OCI-LY3 (cell line): ENCODE measurements at regions not wholly inside any gene's neighbourhood (a gene's known extent, or its start where the extent isn't known, plus 50 kb on each side); places are given as distances from the start of the nearest gene placed in this dataset.

Experiments used
- EZH2phosphoT487 ChIP-seq: fragments of 200-600 bp; shearing (Covaris generic); IDR thresholded peaks from 2 replicates; pipeline ENCODE4 v1.6.1; 2018; ENCODE audit warnings: antibody characterized with exemption, mixed run types, low read depth
- TF ChIP-seq, protein P1 (sequence below): fragments of 200-600, 300-600 bp; sonication (generic); IDR thresholded peaks from 2 replicates; pipeline ENCODE4 v1.5.1; 2014; ENCODE audit warnings: antibody characterized with exemption, low read length, low read depth

DNA sequence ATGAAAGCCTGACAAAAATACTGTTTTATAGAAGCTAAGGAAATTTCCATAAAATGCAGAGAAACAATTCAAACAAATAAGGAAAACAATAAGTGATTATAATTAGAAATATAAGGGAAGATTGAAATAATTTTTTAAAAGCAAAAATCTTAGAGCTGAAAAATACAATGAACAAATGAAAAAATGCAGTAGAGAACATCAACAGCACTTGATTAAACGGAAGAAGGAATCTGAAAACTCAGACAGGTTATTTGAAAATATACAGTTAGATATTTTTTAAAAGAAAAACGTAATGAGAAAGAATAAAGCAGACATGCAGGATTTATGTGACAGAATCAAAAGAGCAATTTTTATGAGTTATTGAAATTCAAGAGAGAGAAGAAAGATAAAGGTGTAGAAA is 279.1 kb upstream of the MAGI2 start:
- TF ChIP-seq, protein P1, sequence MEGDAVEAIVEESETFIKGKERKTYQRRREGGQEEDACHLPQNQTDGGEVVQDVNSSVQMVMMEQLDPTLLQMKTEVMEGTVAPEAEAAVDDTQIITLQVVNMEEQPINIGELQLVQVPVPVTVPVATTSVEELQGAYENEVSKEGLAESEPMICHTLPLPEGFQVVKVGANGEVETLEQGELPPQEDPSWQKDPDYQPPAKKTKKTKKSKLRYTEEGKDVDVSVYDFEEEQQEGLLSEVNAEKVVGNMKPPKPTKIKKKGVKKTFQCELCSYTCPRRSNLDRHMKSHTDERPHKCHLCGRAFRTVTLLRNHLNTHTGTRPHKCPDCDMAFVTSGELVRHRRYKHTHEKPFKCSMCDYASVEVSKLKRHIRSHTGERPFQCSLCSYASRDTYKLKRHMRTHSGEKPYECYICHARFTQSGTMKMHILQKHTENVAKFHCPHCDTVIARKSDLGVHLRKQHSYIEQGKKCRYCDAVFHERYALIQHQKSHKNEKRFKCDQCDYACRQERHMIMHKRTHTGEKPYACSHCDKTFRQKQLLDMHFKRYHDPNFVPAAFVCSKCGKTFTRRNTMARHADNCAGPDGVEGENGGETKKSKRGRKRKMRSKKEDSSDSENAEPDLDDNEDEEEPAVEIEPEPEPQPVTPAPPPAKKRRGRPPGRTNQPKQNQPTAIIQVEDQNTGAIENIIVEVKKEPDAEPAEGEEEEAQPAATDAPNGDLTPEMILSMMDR: no peak
- TF ChIP-seq EZH2phosphoT487: no peak
